Karpas-422 (cell line): ENCODE measurements at regions not wholly inside any gene's neighbourhood (a gene's known extent, or its start where the extent isn't known, plus 50 kb on each side); places are given as distances from the start of the nearest gene placed in this dataset.
A peak's percentile ranks its signal among the peaks of the same experiment; 100 is the strongest.

Experiments used
- DNase-seq: peaks from one replicate; pipeline ENCODE4 v3.0.0-alpha.2; 2015
- H2AFZ ChIP-seq: fragments of 200-600 bp; sonication (generic); 2 replicates; pipeline ENCODE4 v1.6.1; 2014; ENCODE audit warnings: antibody characterized with exemption, low read length, mixed read lengths
- H3K27ac ChIP-seq: fragments of 200-600 bp; sonication (generic); 2 replicates; pipeline ENCODE4 v1.5.1; 2014; ENCODE audit warnings: mild to moderate bottlenecking, low read length, moderate library complexity
- H3K27me3 ChIP-seq: fragments of 200-600 bp; sonication (generic); 2 replicates; pipeline ENCODE4 v1.6.1; 2014; ENCODE audit warnings: low read length, mixed read lengths
- H3K36me3 ChIP-seq: fragments of 200-600 bp; sonication (generic); 2 replicates; pipeline ENCODE4 v1.6.1; 2014; ENCODE audit warnings: low read length, mixed read lengths; ENCODE audit not compliant: insufficient read depth
- H3K4me1 ChIP-seq: fragments of 200-600 bp; sonication (generic); 2 replicates; pipeline ENCODE4 v1.6.1; 2014; ENCODE audit warnings: mild to moderate bottlenecking, low read length, mixed read lengths
- H3K4me2 ChIP-seq: fragments of 200-600 bp; sonication (generic); 2 replicates; pipeline ENCODE4 v1.6.1; 2014; ENCODE audit warnings: low read length, low read depth, mild to moderate bottlenecking; ENCODE audit not compliant: poor library complexity, severe bottlenecking
- H3K4me3 ChIP-seq: fragments of 200-600 bp; sonication (generic); 2 replicates; pipeline ENCODE4 v1.5.1; 2014; ENCODE audit warnings: mild to moderate bottlenecking, antibody characterized with exemption, low read length, mixed read lengths
- H3K79me2 ChIP-seq: fragments of 200-600 bp; sonication (generic); 2 replicates; pipeline ENCODE4 v1.6.1; 2014; ENCODE audit warnings: mild to moderate bottlenecking, low read length, mixed read lengths
- H3K9ac ChIP-seq: fragments of 200-600 bp; sonication (generic); 2 replicates; pipeline ENCODE4 v1.6.0; 2014; ENCODE audit warnings: low read length
- H3K9me2 ChIP-seq: fragments of 200-600 bp; sonication (generic), shearing (Covaris generic); replicated peaks from 2 replicates; pipeline ENCODE4 v1.6.0; 2014; ENCODE audit warnings: mild to moderate bottlenecking, low read length, moderate library complexity; ENCODE audit not compliant: insufficient read depth
- H3K9me3 ChIP-seq: fragments of 300-700, 200-600 bp; sonication (generic); 2 replicates; pipeline ENCODE4 v1.6.1; 2014; ENCODE audit warnings: low read length, mixed read lengths
- H4K20me1 ChIP-seq: fragments of 200-600 bp; sonication (generic); 2 replicates; pipeline ENCODE4 v1.6.1; 2014; ENCODE audit warnings: mild to moderate bottlenecking, antibody characterized with exemption, low read length, low read depth; ENCODE audit not compliant: insufficient read depth

DNA sequence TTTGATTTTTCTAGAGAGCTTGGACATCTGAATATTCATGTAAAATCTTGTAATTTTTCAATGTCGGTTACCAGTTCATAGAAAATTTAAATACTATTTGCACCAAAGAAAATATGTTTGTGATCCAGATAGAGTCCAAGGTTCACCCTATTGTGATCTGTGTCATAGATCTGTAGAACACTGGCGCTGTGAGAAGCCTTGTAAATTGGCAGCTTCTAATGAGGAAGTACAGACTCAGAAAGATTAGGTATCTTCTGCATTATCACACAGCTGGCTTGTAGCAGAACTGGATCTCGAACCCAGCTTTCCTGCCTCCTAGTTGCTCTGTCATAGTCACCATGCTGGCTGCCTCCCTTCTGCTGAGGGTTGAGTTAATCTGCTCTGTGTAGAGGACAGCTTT lies 106.5 kb upstream of the PAK3 start:
- no peaks in the 10 kb centered on the region for H3K9me3 ChIP-seq
- H2AFZ ChIP-seq, result no peak overlapping the region
- no peak overlapping the region for H3K4me3 ChIP-seq
- no peaks in the 10 kb centered on the region for H3K27me3 ChIP-seq
- no peaks in the 10 kb centered on the region for H3K79me2 ChIP-seq
- no peaks in the 10 kb centered on the region for H4K20me1 ChIP-seq
- no peak overlapping the region for H3K9ac ChIP-seq
- H3K36me3 ChIP-seq, result no peaks in the 10 kb centered on the region
- no peak overlapping the region for H3K27ac ChIP-seq
- H3K4me2 ChIP-seq, result no peak overlapping the region
- no peaks in the 10 kb centered on the region for H3K9me2 ChIP-seq
- no peak for DNase-seq
- no peaks in the 10 kb centered on the region for H3K4me1 ChIP-seq

DNA sequence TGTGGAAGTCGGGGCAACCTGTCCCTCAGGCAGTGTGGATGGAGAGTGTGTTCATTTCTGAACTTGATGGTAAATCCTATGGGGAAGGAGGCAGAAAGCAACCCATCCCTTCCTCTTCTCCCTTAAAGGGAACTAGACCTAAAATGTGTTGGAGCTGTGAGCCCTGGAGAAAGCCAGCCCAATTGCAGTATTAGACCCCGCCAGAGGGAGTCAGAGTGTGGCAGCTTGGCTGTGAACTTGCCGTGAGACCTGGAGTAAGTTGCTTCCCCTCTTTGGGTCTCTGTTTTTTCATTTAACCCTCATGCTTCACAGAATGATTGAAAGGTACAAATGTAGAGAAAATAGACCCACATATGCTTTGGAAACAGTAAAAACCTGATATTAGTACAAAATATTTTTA lies 108.7 kb upstream of the PAK3 start:
- no peak overlapping the region for H3K27ac ChIP-seq
- no peaks in the 10 kb centered on the region for H3K27me3 ChIP-seq
- H3K79me2 ChIP-seq, result no peaks in the 10 kb centered on the region
- no peak overlapping the region for H3K9ac ChIP-seq
- H3K4me3 ChIP-seq, result no peak overlapping the region
- no peaks in the 10 kb centered on the region for H4K20me1 ChIP-seq
- no peak overlapping the region for H2AFZ ChIP-seq
- no peaks in the 10 kb centered on the region for H3K9me2 ChIP-seq
- H3K4me1 ChIP-seq, result no peaks in the 10 kb centered on the region
- peak; percentile 46 for DNase-seq
- H3K36me3 ChIP-seq, result no peaks in the 10 kb centered on the region
- no peaks in the 10 kb centered on the region for H3K9me3 ChIP-seq
- H3K4me2 ChIP-seq, result no peak overlapping the region

DNA sequence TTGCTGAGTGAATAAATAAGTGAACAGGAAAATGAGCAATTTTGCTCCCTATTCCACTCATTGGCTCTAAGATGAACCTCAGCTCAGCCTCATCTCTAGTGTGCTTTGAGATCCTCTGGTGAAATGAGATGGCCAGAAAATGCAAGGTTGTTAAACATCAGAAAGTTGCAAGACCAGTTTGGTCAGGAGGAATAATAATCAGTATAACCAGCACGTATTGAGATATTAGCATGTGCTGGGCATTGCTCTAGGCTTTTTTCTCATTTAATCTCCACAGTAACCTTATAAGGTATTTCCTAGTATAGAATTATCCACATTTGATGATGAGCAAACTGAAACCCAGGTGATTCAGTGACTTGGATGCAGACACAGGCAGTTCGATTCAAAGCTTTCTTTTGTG lies 110.5 kb upstream of the PAK3 start:
- H3K27me3 ChIP-seq, result no peaks in the 10 kb centered on the region
- no peak for DNase-seq
- H2AFZ ChIP-seq, result no peak overlapping the region
- no peaks in the 10 kb centered on the region for H3K79me2 ChIP-seq
- H3K9me2 ChIP-seq, result no peaks in the 10 kb centered on the region
- H3K9ac ChIP-seq, result no peak overlapping the region
- H3K36me3 ChIP-seq, result no peaks in the 10 kb centered on the region
- H3K4me2 ChIP-seq, result no peak overlapping the region
- H4K20me1 ChIP-seq, result no peaks in the 10 kb centered on the region
- H3K9me3 ChIP-seq, result no peaks in the 10 kb centered on the region
- H3K4me1 ChIP-seq, result no peaks in the 10 kb centered on the region
- H3K27ac ChIP-seq, result no peak overlapping the region
- no peak overlapping the region for H3K4me3 ChIP-seq

DNA sequence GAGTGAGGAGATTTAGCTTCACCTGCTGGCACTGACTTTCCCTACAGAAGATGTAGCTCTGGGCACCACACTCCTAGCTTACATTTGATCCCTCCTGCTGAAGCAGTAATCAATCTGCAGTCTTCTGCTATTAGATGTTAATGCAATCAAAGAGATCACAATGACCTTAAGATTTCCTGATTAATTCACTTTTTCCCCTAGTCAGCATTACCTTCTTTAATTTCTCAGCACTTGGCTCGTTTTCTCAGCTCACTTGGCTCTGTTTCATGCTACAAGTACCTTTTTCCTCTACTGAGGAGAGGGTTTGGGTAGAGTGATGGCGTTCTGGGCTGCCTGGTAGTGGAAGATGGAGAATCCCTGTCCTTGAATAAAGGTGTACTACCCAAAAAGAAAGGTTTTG lies 113.0 kb upstream of the PAK3 start:
- H3K9ac ChIP-seq, result no peak overlapping the region
- no peaks in the 10 kb centered on the region for H3K4me1 ChIP-seq
- H2AFZ ChIP-seq, result no peak overlapping the region

DNA sequence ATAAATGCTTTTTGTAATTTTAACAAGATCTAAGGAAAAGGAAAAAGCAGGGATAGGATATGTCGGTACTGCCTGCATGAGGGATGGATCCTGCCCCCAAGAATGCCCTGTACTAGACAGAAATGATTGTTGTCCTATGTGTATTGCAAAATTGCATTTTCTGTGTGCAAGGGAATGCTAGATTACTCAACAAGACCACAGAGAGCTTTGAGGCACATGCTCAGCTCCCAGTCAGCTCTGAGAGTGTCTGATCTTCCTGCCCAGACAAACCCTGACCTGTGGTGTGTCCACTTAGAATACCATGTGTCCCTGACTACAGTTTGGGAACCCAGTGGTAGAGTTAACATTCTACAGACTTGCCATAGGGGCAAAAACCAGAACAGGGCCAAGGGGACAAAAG lies 129.2 kb upstream of the PAK3 start:
- no peak overlapping the region for H2AFZ ChIP-seq
- no peaks in the 10 kb centered on the region for H3K9me3 ChIP-seq
- no peak overlapping the region for H3K9ac ChIP-seq
- H3K4me3 ChIP-seq, result no peak overlapping the region
- no peak for DNase-seq
- H4K20me1 ChIP-seq, result no peaks in the 10 kb centered on the region
- no peak overlapping the region for H3K27ac ChIP-seq
- H3K36me3 ChIP-seq, result no peaks in the 10 kb centered on the region
- H3K4me1 ChIP-seq, result no peaks in the 10 kb centered on the region
- no peaks in the 10 kb centered on the region for H3K27me3 ChIP-seq
- H3K4me2 ChIP-seq, result no peak overlapping the region
- H3K9me2 ChIP-seq, result no peaks in the 10 kb centered on the region
- no peaks in the 10 kb centered on the region for H3K79me2 ChIP-seq

More for the DNA sequence above, 113.0 kb upstream of the PAK3 start:
- H3K36me3 ChIP-seq, result no peaks in the 10 kb centered on the region
- no peaks in the 10 kb centered on the region for H3K9me2 ChIP-seq
- no peak overlapping the region for H3K4me3 ChIP-seq
- H3K27me3 ChIP-seq, result no peaks in the 10 kb centered on the region
- H3K9me3 ChIP-seq, result no peaks in the 10 kb centered on the region
- H3K27ac ChIP-seq, result no peak overlapping the region
- no peak for DNase-seq
- no peak overlapping the region for H3K4me2 ChIP-seq
- no peaks in the 10 kb centered on the region for H4K20me1 ChIP-seq
- no peaks in the 10 kb centered on the region for H3K79me2 ChIP-seq

DNA sequence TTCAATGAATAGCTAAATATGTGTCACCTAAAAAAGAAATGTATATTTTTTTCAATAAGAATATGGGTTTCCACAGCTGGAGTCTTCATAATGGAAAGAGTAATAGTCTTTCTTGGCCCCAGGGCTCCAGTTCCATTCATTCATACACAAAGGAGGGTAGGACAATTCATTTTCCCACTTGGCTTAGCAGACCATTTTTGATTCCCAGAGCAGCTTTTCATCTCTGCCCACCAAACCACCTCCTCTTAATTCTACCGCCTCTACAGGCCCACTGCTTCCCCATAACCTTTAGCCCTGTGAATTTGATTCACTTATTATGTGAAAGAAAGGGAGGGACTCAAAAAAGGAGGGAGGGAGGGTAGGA lies 129.9 kb upstream of the PAK3 start:
- no peaks in the 10 kb centered on the region for H3K9me2 ChIP-seq
- no peaks in the 10 kb centered on the region for H3K27me3 ChIP-seq
- H3K9me3 ChIP-seq, result no peaks in the 10 kb centered on the region
- no peak for DNase-seq
- no peak overlapping the region for H3K4me3 ChIP-seq
- no peak overlapping the region for H3K4me2 ChIP-seq
- H3K9ac ChIP-seq, result no peak overlapping the region
- no peak overlapping the region for H3K27ac ChIP-seq
- H2AFZ ChIP-seq, result no peak overlapping the region
- no peaks in the 10 kb centered on the region for H3K4me1 ChIP-seq
- H3K36me3 ChIP-seq, result no peaks in the 10 kb centered on the region
- H4K20me1 ChIP-seq, result no peaks in the 10 kb centered on the region
- no peaks in the 10 kb centered on the region for H3K79me2 ChIP-seq

DNA sequence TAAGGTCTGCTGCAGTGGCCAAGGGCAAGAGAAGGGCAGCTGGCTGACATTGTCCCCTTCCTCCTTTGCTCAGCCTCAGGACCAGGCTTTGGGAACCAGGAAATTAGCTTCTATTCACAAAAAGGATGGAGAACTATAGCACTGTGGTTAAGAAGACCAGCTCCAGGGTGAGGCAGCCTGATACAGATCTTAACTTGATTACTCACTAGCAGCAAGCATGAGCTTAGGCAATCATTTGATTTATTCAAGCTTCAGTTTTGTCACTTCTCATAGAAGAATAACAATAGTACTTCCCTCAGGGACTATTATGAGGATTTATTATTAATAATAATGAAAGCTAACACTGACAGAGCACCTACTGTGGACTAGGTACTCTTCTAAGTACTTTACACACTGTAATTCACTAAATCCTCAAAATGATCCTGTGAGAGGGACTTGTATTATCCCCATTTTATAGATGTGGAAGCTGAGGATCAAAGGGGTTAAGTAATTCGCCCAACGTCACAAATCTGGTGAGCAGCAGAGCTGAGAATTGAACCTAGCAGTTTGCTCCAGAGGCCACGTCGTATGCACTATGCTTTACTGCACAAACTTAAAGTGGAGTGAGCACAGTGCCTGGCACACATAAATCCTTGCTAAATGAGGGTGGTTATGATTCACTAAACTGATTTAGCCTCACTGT lies 130.4 kb upstream of the PAK3 start:
- H3K4me1 ChIP-seq, result no peaks in the 10 kb centered on the region
- H3K9me2 ChIP-seq, result no peaks in the 10 kb centered on the region
- no peaks in the 10 kb centered on the region for H3K79me2 ChIP-seq
- H3K36me3 ChIP-seq, result no peaks in the 10 kb centered on the region
- H2AFZ ChIP-seq, result no peak overlapping the region
- H3K4me2 ChIP-seq, result no peak overlapping the region
- no peak overlapping the region for H3K9ac ChIP-seq
- DNase-seq, result no peak
- H3K27me3 ChIP-seq, result no peaks in the 10 kb centered on the region
- H3K27ac ChIP-seq, result no peak overlapping the region
- H3K9me3 ChIP-seq, result no peaks in the 10 kb centered on the region
- H3K4me3 ChIP-seq, result no peak overlapping the region
- H4K20me1 ChIP-seq, result no peaks in the 10 kb centered on the region

DNA sequence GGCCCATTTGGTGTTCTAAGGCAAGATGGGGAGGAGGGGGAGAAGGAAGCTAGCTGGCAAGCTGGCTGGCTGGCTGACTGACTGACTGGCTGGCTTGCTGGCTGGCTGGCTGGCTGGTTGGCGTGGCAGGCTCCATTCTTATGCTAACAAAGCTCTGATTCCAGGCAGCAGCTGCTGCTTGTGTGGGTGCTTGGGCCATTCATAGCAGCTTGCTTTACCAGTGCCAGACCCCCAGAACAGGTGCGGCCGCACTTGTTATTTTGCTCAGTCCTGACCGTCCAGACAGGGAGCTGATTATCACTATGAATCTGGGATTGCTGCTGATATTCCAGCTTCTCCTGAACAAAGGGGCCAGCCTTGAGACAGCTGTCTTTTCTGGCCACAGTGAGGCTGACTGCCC lies 131.2 kb upstream of the PAK3 start:
- Histone ChIP-seq H3K4me2 (no peak overlapping the region), H3K36me3 (no peaks in the 10 kb centered on the region), H3K9ac (no peak overlapping the region), H4K20me1 (no peaks in the 10 kb centered on the region), H3K4me3 (no peak overlapping the region), H3K27ac (no peak overlapping the region), H3K27me3 (no peaks in the 10 kb centered on the region), H3K4me1 (no peaks in the 10 kb centered on the region), H3K79me2 (no peaks in the 10 kb centered on the region), H3K9me3 (no peaks in the 10 kb centered on the region), H2AFZ (no peak overlapping the region), H3K9me2 (no peaks in the 10 kb centered on the region)
- DNase-seq, result no peak

DNA sequence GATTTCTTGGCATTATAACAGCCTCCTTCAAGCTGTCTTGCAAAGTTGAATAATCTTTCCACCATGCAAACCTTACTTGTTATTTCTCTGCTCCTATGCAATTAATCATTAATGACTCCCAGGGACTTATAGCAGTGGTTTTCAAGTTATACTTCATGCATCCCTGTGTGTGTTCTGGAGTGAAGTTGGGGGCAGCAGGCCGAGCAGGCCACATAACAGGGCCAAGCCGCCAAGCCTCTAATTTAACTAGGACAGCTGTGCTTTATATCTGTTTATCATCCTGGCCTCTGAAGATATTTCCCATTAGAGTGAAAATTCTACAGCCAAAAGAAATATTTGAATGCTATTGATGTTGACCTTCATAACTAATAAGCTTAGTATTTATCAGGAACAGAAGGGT lies 133.5 kb upstream of the PAK3 start:
- Histone ChIP-seq H3K4me2 (no peak overlapping the region), H3K9me3 (no peaks in the 10 kb centered on the region)

More for the DNA sequence above, 133.5 kb upstream of the PAK3 start:
- no peaks in the 10 kb centered on the region for H3K79me2 ChIP-seq
- no peak overlapping the region for H3K9ac ChIP-seq
- no peak overlapping the region for H3K27ac ChIP-seq
- H3K36me3 ChIP-seq, result no peaks in the 10 kb centered on the region
- DNase-seq, result no peak
- H3K27me3 ChIP-seq, result no peaks in the 10 kb centered on the region
- no peak overlapping the region for H2AFZ ChIP-seq
- H3K4me3 ChIP-seq, result no peak overlapping the region
- no peaks in the 10 kb centered on the region for H3K4me1 ChIP-seq
- no peaks in the 10 kb centered on the region for H3K9me2 ChIP-seq
- no peaks in the 10 kb centered on the region for H4K20me1 ChIP-seq
